ENCODE measurements at regions not wholly inside any gene's neighbourhood (a gene's known extent, or its start where the extent isn't known, plus 50 kb on each side); places are given as distances from the start of the nearest gene placed in this dataset.
"Not testable (repeated sequence)": the region's sequence is repeated elsewhere in the genome, so short reads cannot be mapped to it uniquely, and the experiment has no call there.

DNA sequence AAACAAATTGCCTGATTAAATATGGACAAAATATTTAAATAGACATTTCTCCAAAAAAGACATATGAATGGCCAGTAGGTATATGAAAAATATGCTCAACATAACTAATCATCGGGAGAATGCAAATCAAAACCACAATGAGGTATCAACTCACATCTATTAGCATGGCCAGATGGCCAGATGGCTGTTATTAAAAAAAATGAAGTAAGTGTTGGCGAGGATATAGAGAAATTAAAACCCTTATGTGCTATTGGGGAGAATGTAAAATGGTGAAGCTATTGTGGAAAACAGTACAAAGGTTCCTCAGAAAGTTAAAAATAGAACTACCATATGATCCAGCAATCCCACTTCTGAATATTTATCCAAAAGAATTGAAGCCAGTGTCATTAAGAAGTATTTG is 272.3 kb upstream of the ZNF804A start (continued):
- no peak for TF ChIP-seq ZNF462 (CRISPR knock-in tag; IDR thresholded peaks at IDR 0.05)
- no peak for TF ChIP-seq EZH2 (IDR thresholded peaks at IDR 0.05; ENCODE audit: low read depth, unreplicated experiment)
- TF ChIP-seq POLR2AphosphoS5 (IDR thresholded peaks at IDR 0.05; ENCODE audit: low read depth) = no peak
- TF ChIP-seq ETS1 (IDR thresholded peaks at IDR 0.05) = no peak
- TF ChIP-seq ZNF331 (CRISPR knock-in tag; IDR thresholded peaks at IDR 0.05; ENCODE audit: low read depth) = no peak

DNA sequence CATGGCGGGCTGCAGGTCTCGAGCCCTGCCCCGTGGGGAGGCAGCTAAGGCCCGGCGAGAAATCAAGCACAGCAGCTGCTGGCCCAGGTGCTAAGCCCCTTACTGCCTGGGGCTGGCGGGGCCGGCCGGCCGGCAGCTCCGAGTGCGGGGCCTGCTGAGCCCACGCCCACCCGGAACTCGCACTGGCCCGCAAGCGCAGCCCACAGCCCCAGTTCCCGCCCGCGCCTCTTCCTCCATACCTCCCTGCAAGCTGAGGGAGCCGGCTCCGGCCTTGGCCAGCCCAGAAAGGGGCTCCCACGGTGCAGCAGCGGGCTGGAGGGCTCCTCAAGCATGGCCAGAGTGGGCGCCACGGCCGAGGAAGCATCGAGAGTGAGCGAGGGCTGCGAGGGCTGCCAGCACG is 270.5 kb upstream of the ZNF804A start:
- not testable (repeated sequence) for H3K4me1 Mint-ChIP-seq; H3F3A ChIP-seq (replicated peaks; ENCODE audit: low read depth); H3K79me2 ChIP-seq (replicated peaks; ENCODE audit: insufficient read depth); ATAC-seq; H3K27ac ChIP-seq (ENCODE audit: low read depth); DNase-seq (ENCODE audit: low spot score); H2AFZ ChIP-seq; H3K36me3 ChIP-seq (ENCODE audit: insufficient read depth); H3K9me2 ChIP-seq (ENCODE audit: insufficient read depth); H3K9me3 Mint-ChIP-seq; H3K27ac Mint-ChIP-seq; H3K36me3 Mint-ChIP-seq (ENCODE audit: low read depth); H3K27me3 ChIP-seq (ENCODE audit: insufficient read depth); H3K4me3 ChIP-seq; H3K27me3 Mint-ChIP-seq (ENCODE audit: insufficient read depth, low read depth, poor library complexity); H3K4me3 Mint-ChIP-seq; H4K20me1 ChIP-seq (replicated peaks; ENCODE audit: insufficient read depth); H3K4me2 ChIP-seq; H3K4me1 ChIP-seq (ENCODE audit: insufficient read depth)

- H3K4me2 ChIP-seq; H3K4me1 Mint-ChIP-seq; H3K4me3 ChIP-seq; H3K79me2 ChIP-seq (replicated peaks; ENCODE audit: insufficient read depth); H3K36me3 Mint-ChIP-seq (ENCODE audit: low read depth); H3K9me3 Mint-ChIP-seq; H3F3A ChIP-seq (replicated peaks; ENCODE audit: low read depth); H2AFZ ChIP-seq; H3K27ac Mint-ChIP-seq; H3K4me3 Mint-ChIP-seq; H3K9me2 ChIP-seq (ENCODE audit: insufficient read depth); ATAC-seq; H3K36me3 ChIP-seq (ENCODE audit: insufficient read depth); H3K27me3 Mint-ChIP-seq (ENCODE audit: insufficient read depth, low read depth, poor library complexity); H3K4me1 ChIP-seq (ENCODE audit: insufficient read depth); H4K20me1 ChIP-seq (replicated peaks; ENCODE audit: insufficient read depth); DNase-seq (ENCODE audit: low spot score); H3K27ac ChIP-seq (ENCODE audit: low read depth): not testable (repeated sequence)
- peaks cover 16% of the 10 kb centered on the region for H3K27me3 ChIP-seq (ENCODE audit: insufficient read depth)
Measured at GRCh38 chr2:184330561-184330960, 267.8 kb upstream of the ZNF804A start.

Data from GM23338 (cell line).